DMS53 treated with DMSO at 0.1 percent for 48 hours (cell line): ENCODE measurements at regions not wholly inside any gene's neighbourhood (a gene's known extent, or its start where the extent isn't known, plus 50 kb on each side); places are given as distances from the start of the nearest gene placed in this dataset.

Source experiments
- DNase-seq: peaks from one replicate; lab custom pipeline; 2025; ENCODE audit not compliant: unreplicated experiment; lab: John Stamatoyannopoulos, UW

DNA sequence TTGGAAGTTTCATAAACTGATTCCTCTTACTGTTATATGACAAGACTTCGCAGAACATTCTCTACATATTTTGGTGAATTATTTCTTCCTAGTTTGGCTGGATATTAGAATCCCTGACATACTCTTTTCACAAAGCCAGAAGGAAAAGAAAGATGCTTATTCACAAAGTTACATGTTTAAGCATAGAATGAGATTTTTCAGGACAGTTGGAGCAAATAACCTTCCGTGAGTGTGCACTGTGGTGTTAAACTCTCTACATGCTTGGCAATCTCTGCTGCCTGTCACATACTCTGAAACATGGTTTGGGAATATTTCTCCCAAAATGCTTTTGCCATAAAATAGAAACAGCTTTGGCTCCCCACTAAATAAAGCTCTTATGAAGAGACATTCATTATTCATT lies 230.0 kb upstream of the MTNR1B start:
- no peak for DNase-seq

- DNase-seq: no peak
Observed at GRCh38 chr11:92740276-92740675, 229.2 kb upstream of the MTNR1B start.

GRCh38 chr11:92744929-92745585 lies 224.4 kb upstream of the MTNR1B start:
- DNase-seq: no peak

- no peak for DNase-seq
Observed at GRCh38 chr11:92750794-92751193, 218.7 kb upstream of the MTNR1B start.

DNA sequence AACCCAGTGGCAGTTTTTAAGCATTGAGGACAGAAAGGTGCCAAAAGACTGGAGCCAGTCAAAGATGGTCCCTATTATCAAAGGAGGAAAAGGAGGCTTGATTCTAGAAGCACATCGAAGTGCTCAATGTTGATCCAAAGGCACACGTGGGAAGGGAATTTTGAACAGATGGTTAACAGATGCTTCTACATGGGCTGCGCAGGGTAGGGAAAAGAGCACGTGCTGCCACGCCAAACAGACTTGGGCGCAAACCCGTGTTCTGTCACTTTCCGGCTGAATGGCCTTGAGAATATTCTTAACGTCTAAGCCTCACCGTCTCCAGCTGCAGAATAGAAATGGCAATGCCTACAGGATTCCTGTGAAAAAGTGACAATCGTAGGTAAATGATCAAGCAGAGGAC lies 217.9 kb upstream of the MTNR1B start:
- DNase-seq: no peak

GRCh38 chr11:92752122-92752521 lies 217.3 kb upstream of the MTNR1B start:
- no peak for DNase-seq

DNA sequence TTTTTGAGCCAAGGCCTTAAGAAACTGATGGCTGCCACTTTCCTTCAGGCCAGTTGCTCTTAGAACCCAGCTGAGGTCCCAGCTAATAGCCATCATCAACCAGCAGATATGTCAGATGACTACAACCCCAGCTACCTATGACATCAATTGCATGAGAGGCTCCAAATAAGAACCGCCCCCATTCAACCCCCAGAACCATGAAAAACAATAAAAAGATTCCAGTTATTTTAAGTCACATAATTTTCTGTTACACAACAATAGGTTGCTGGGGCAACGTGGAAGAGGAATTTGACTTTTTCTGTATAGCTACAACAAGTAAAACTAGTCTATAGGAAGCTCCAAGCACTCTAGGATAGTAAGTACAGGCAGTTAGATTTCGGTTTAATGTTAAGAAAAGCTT lies 216.3 kb upstream of the MTNR1B start:
- DNase-seq: no peak

- no peak for DNase-seq
Observed at GRCh38 chr11:92758241-92758780, 211.1 kb upstream of the MTNR1B start.

- no peak for DNase-seq
Observed at GRCh38 chr11:92759571-92760214, 209.8 kb upstream of the MTNR1B start.

- DNase-seq: no peak
Observed at GRCh38 chr11:92762121-92762540, 207.3 kb upstream of the MTNR1B start.

DNA sequence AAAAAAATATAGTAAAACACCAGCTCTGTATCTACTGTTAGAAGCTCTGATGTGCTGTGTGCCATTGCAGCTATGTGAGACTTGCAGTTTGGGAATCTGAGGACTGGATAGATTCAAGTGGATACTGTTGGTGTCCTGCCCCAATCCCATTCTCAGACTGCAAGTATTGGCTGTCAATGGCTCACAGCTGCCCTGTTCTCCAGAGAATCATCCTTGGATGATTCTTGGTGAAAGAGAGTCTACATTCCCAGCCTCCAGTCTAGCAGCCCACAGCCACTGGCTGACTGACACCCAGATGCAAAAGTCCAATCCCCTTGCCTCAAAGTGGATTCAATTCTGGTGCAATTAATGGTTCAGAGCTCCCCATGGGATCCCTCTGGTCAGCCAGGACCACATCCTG lies 206.1 kb upstream of the MTNR1B start:
- no peak for DNase-seq

DNA sequence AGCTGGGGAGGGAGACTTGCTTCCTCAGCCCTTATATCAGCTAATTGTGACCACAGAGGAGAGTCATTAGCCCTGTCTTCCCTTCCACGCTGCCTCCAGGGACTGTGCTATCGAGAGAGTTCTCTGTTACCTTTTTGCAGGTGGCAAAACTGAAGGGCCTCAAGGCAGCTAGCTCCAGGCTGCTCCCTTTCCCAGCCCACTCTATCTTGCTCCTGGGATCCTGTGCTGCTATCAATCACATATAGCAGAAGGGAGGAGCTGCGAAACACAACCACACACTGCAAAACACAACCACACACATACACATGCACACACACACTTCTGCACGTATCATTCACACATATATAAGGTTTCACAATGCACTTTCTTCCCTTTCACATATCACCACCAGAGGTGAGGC lies 205.3 kb upstream of the MTNR1B start:
- no peak for DNase-seq

DNA sequence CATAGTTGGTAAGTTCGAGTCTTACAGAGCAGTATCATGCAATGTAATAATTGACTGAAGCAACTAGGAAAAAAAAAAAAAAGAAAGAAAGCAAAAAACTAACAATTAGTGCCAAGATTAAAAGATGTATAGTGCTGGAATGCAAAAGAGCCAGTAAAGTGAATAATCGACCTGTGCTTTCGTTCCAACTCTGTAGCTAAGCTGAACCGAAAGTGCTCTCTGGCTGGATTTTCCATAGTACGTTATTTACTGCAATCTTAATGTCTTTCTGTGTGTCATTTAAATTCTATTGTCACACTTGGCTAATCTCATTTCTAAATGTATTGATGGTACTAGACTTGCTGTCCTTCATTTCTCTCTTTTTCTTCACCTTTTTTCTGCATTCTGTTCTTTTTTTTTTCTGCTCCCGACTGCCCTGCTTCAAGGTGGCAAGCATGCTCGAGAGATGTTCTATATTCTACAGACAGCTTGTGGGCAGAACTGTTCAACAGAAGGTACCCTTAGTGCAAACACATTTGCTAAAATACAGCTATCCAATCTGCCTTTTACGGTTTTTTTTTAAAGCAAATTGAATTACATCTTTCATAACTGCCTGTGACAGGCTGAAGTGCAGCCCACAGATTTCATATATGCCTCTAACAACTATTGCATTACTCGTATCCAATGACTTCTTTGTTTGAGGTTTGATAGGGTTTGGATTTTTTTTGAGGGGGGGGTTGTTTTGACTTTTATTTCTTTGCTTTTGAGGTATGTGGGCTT lies 204.2 kb upstream of the MTNR1B start:
- DNase-seq: no peak

DNA sequence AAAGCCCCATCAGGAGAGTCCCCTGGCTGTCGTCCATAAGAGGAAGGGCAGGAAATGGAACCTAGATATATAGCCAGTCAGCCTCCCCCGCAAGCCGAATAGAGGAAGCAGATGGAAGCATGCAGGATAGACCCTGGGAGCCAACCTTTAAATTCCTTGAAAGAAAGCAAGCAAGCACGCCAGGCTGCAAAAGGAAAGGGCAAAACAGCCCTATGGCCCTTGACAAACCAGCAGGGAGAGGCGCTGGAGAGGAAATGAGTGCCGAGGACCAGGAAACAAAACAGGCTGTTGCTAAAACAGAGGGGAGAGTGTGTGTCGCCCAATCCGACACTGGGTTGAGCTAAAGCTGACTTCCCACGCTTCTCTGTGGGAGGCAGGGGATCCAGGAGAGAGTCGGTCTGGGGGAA lies 203.5 kb upstream of the MTNR1B start:
- no peak for DNase-seq

DNA sequence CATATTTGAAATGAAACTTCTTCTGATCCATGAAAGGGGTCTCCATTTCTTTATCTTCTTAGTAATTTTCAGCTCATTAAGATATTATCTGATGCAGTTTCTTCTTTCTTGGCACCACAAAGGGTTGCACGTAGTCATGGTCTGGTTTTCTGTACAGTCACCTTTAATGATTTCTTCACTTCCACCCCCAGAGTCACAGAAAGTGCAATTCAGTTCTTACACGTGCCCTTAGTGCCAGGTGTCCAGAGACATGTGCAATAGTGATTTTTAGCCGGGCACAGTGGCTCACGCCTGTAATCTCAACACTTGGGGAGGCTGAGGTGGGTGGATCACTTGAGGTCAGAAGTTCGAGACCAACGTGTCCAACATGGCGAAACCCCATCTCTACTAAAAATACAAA lies 202.8 kb upstream of the MTNR1B start:
- no peak for DNase-seq

DNA sequence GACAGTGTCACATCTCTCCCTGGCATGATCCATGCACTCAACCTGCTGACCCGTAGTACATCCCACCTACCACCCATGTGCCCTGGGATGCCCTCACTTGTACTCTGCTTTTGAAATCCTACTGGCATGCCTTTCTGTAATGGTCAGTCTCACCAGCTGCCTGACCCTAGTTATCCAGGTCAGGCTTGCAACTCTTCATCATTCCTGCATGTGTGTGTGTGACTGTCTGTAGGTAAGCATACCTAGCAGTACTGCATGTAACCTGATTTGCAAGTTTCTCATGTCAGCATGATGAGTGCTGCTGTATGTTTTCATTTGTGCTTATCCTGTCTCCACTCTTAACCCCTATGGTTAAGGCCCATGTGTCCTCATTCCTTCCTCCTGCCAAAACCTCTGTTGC lies 202.0 kb upstream of the MTNR1B start:
- no peak for DNase-seq

DNA sequence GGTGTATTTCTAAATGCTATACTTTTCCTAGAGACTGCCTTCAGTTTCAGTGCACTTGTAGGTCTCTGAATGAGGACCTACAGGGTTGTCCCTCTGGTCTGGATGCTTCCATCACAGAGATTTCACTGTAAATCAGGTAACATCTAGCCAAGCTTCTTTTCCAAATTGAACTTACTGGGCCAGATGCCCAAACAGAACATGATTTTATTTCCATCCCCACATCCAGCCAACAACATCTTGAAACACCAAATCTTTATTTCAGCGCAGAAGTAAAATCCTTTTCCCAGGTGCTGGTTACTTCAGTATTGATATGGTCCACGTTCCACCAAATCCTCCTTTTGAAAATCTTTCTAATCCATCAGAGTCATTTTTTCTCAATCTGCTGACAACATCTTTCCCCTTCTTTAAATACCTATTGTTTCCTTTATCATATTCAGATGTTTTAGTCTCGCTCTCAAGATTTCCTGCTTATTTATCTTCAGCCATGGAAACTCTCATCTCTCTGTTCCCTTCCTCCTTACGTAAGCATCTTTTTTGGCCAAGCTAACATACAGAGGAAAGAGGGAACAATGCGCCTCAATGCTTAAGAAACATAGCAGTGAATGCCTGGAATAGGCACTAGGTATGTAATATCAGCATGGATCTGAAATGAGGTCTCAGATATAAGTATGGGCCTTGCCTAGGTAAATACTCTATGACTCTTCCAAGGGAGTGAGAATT lies 201.2 kb upstream of the MTNR1B start:
- DNase-seq: no peak

DNA sequence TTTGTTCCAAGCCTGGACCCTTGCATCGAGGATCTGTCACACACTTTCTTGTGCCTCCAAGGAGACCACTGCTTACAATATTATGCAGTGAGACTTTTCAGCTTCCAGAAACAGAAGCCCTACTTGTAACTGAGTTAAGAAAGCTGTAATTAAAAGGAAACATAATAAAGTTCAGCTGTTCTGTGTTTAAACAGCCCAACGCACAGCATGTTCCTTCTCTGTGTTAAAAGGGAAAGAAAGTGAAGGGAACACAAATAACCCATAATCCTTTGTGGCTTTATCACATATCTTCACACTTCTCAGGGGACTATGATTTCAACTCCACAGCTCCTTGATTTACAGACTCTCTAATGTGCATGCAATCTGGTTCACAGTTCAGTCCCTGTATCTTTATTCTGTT lies 200.3 kb upstream of the MTNR1B start:
- DNase-seq: no peak

- DNase-seq: no peak
Observed at GRCh38 chr11:92770419-92770818, 199.0 kb upstream of the MTNR1B start.

DNA sequence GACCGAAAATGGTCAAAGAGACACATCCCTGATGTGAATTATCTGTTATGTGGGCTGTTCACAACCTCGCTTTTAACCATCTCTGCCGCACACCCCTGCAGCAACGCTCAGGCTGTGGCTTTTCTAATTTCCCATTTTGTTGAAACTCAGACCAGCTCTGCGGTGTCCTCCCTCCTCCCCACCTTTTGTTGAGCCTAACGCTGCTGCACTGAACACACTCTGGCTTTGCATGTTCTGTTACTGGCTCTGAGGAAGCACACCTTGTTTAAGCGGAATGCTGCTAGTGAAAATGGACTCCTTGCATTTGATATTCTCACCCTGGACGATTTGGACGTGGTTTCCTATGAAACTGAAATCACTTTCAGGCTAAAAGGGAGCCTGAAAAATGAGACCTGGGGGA lies 198.5 kb upstream of the MTNR1B start:
- DNase-seq: no peak

DNA sequence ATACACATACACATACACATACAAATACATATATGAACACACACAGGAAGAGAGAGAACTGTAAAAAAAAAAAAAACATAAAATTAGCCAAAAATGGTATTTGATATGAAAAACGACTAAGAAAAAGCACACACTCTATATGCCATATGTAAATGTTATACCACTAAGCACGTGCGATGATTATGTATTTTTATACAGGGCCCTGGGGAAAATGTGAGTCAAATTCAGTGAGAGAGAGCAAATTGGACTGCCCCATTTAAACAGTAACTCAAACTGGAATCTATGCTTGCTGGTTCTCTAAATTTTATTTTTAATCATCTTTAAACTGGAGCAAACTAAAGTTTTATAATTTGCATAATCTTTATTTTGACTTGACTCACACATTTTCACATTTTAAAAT lies 197.8 kb upstream of the MTNR1B start:
- DNase-seq: no peak
